Right lobe of liver (tissue), 4 donors: ENCODE measurements at regions not wholly inside any gene's neighbourhood (a gene's known extent, or its start where the extent isn't known, plus 50 kb on each side); places are given as distances from the start of the nearest gene placed in this dataset.

ENCODE experiments used
- POLR2A ChIP-seq: fragments of 450-650 bp; IDR thresholded peaks from one replicate; pipeline ENCODE4 v1.6.1; 2017; ENCODE audit warnings: antibody characterized with exemption, mild to moderate bottlenecking
- TF ChIP-seq, protein P1 (sequence below), 4 donors: fragments of 200-600 bp in 3 of 4; fragments of 450-650 bp in 1 of 4; IDR thresholded peaks; one replicate each; pipeline versions ENCODE4 v1.5.1 to v1.8.0; 2016 to 2022; ENCODE audit warnings: antibody characterized with exemption in 4 of 4, mild to moderate bottlenecking in 2 of 4
- donor health status: DM: no; HTN: no; CAD: no.
- donor health status: DM: no; HTN: no; CAD: no.
- donor health status: DM: no; HTN: yes; CAD: no.

DNA sequence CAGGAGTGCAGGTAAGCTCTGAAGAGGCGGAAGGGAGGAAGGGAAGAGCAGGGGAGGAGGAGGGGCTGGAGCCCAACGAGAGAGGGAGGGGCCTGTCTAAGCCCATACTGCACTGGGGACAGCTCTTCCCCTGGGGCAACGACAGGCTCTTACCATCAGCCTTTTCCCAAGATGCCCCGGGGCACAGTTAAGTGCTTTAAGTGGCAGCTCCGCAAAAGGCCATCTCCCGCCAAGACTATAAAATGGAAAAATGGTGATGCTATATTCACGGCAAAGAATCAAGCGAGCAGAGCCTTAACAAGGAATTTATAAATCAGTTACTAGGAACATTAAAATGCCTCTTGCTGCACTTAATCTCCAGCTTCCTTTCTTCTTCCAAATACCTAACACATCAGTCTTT lies 110.2 kb upstream of the NLRP1 start:
- TF ChIP-seq, protein P1, sequence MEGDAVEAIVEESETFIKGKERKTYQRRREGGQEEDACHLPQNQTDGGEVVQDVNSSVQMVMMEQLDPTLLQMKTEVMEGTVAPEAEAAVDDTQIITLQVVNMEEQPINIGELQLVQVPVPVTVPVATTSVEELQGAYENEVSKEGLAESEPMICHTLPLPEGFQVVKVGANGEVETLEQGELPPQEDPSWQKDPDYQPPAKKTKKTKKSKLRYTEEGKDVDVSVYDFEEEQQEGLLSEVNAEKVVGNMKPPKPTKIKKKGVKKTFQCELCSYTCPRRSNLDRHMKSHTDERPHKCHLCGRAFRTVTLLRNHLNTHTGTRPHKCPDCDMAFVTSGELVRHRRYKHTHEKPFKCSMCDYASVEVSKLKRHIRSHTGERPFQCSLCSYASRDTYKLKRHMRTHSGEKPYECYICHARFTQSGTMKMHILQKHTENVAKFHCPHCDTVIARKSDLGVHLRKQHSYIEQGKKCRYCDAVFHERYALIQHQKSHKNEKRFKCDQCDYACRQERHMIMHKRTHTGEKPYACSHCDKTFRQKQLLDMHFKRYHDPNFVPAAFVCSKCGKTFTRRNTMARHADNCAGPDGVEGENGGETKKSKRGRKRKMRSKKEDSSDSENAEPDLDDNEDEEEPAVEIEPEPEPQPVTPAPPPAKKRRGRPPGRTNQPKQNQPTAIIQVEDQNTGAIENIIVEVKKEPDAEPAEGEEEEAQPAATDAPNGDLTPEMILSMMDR (IDR thresholded peaks at IDR 0.05): no peak
- TF ChIP-seq POLR2A: no peak
